HepG2 (cell line): ENCODE measurements at regions not wholly inside any gene's neighbourhood (a gene's known extent, or its start where the extent isn't known, plus 50 kb on each side); places are given as distances from the start of the nearest gene placed in this dataset.

Experiments
- ATAC-seq: fragments of 200-7000 bp; cut with Tn5 transposase; 3 replicates; pipeline ENCODE4 v1.9.1; 2020; ENCODE audit warnings: mild to moderate bottlenecking, moderate library complexity
- BruUV-seq: library from RNA; stranded (reverse); fragments of 400-500 nt; replicated peaks from 2 replicates; lab custom pipeline; 2021; lab: Mats Ljungman, UMichigan
- CTCF ChIA-PET: fragments of 300-600 bp; formaldehyde crosslinking; extraction: SDS; loops from one replicate; lab custom pipeline; 2021; ENCODE audit warnings: low total read pairs, inconsistent platforms, low intra/inter-chr PET ratio; lab: Yijun Ruan, JAX
- POLR2A ChIA-PET: fragments of 350-600 bp; sonication (Branson Sonifier 250); formaldehyde crosslinking; loops from one replicate; lab custom pipeline; 2020; ENCODE audit warnings: antibody characterized with exemption, inconsistent platforms; lab: Yijun Ruan, JAX
- DNase-seq: peaks from one replicate; pipeline ENCODE4 v3.0.0-alpha.2; 2015; ENCODE audit warnings: low spot score
- FAIRE-seq: peaks from 3 replicates; lab custom pipeline; 2011; peaks lifted over from hg19 to GRCh38; lab: Jason Lieb, UNC
- H2AFZ ChIP-seq: one replicate; pipeline ENCODE4 v1.6.1; 2011; ENCODE audit warnings: low read length, inconsistent platforms
- H3K27ac ChIP-seq: fragments of 300-600 bp; 3 replicates; pipeline ENCODE4 v1.8.0; 2011; ENCODE audit warnings: mixed run types, mild to moderate bottlenecking, mixed read lengths, low read length, inconsistent platforms; ENCODE audit not compliant: insufficient read depth; ENCODE audit errors: extremely low read length
- H3K27me3 ChIP-seq, 2 experiments: fragments of 200-600 bp in 1 of 2; 2 replicates in 1 of 2; 3 replicates in 1 of 2; pipeline versions ENCODE4 v1.6.0 to v1.8.0; 2011; ENCODE audit warnings: low read length in 2 of 2, mild to moderate bottlenecking in 2 of 2, moderate library complexity in 2 of 2, inconsistent platforms in 1 of 2; ENCODE audit not compliant: insufficient read depth in 2 of 2, control insufficient read depth in 1 of 2
- H3K36me3 ChIP-seq, 2 experiments: fragments of 200-600 bp in 1 of 2; replicated peaks in 1 of 2; 2 replicates in 1 of 2; 3 replicates in 1 of 2; pipeline versions ENCODE4 v1.5.1 to v1.8.0; 2011; ENCODE audit warnings: low read length in 2 of 2, inconsistent platforms in 1 of 2; ENCODE audit not compliant: insufficient read depth in 2 of 2, control insufficient read depth in 1 of 2
- H3K4me1 ChIP-seq: 2 replicates; pipeline ENCODE4 v1.5.1; 2012; ENCODE audit warnings: low read length, inconsistent platforms; ENCODE audit not compliant: insufficient read depth
- H3K4me2 ChIP-seq: 2 replicates; pipeline ENCODE4 v1.6.0; 2011; ENCODE audit warnings: low read depth, low read length, inconsistent platforms
- H3K4me3 ChIP-seq, 3 experiments: fragments of 200-600 bp in 1 of 3; sonication (generic), shearing (Covaris generic) in 1 of 3; replicated peaks in 1 of 3; 2 replicates each; pipeline ENCODE4 v1.5.1; 2011 to 2016; ENCODE audit warnings: low read length in 3 of 3, inconsistent platforms in 2 of 3, low read depth in 2 of 3, mild to moderate bottlenecking in 2 of 3, control low read depth in 1 of 3, mixed read lengths in 1 of 3; ENCODE audit not compliant: insufficient read depth in 1 of 3
- H3K79me2 ChIP-seq: one replicate; pipeline ENCODE4 v1.6.1; 2011; ENCODE audit warnings: low read length, inconsistent platforms; ENCODE audit not compliant: insufficient read depth
- H3K9ac ChIP-seq: 2 replicates; pipeline ENCODE4 v1.6.0; 2011; ENCODE audit warnings: mild to moderate bottlenecking, low read depth, low read length, inconsistent platforms; ENCODE audit not compliant: insufficient read depth
- H3K9me3 ChIP-seq: 2 replicates; pipeline ENCODE4 v1.5.1; 2012; ENCODE audit warnings: mild to moderate bottlenecking, low read length
- H4K20me1 ChIP-seq: 2 replicates; pipeline ENCODE4 v1.6.0; 2011; ENCODE audit warnings: inconsistent platforms, mild to moderate bottlenecking, low read length, moderate library complexity; ENCODE audit not compliant: insufficient read depth
- NFIB ChIP-seq: sonication (generic); formaldehyde crosslinking; IDR thresholded peaks from 2 replicates; pipeline ENCODE4 v1.9.0; 2021; ENCODE audit warnings: missing genetic modification reagents, mild to moderate bottlenecking, borderline replicate concordance
- ZNF547 ChIP-seq: sonication (generic); formaldehyde crosslinking; IDR thresholded peaks from 2 replicates; pipeline ENCODE4 v1.5.1; 2020; ENCODE audit warnings: mild to moderate bottlenecking, missing genetic modification reagents
- whole genome bisulfite sequencing: methylation state at CpG from one replicate; pipeline ENCODE4 v1.1.6; 2017; ENCODE audit warnings: low lambda C conversion rate; 5-methylcytosine and 5-hydroxymethylcytosine counted together
- in situ Hi-C: cut with HindIII; loops from 2 replicates; pipeline ENCODE4 v1.10.0; 2017; ENCODE audit warnings: low pct_unique_long_range_greater_than_20kb; ENCODE audit not compliant: extremely low pct_ligation_motif_present
- intact Hi-C: fragments of 100-400 bp; cut with micrococcal nuclease; formaldehyde crosslinking; loops from one replicate; pipeline ENCODE4 v1.10.0; 2022; ENCODE audit not compliant: unreplicated experiment
- TF ChIP-seq, protein P1 (sequence below): sonication (generic); formaldehyde crosslinking; IDR thresholded peaks from 2 replicates; pipeline ENCODE4 v1.9.0; 2021; ENCODE audit warnings: missing genetic modification reagents, borderline replicate concordance
- TF ChIP-seq, protein P2 (sequence below): sonication (generic); formaldehyde crosslinking; IDR thresholded peaks from 2 replicates; pipeline ENCODE4 v1.8.1; 2023; ENCODE audit warnings: mild to moderate bottlenecking, missing genetic modification reagents
- TF ChIP-seq, protein P3 (sequence below): sonication (generic); formaldehyde crosslinking; IDR thresholded peaks from 2 replicates; pipeline ENCODE4 v1.5.1; 2020; ENCODE audit warnings: mild to moderate bottlenecking, missing genetic modification reagents, borderline replicate concordance

DNA sequence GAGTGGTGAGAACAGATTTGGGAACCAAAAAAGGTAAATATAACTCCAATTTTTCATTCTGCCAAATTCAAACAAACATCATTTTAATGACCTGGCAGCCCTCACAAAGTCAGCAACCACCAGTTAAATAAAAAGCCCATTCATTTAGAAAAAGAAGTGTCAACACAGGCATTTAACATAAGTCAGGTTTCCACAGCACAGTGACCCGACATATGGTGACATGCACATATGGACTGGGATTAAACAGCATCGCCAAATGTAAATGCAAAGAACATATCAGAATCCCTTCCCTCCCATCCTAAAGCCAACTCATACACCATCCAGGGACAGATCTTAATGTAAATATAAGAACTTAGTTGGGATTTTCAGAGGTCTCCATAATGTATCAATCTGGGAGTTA, 293.2 kb downstream of the FGFR2 start:
- no peak overlapping the region for H2AFZ ChIP-seq
- no peak overlapping the region for H3K9ac ChIP-seq
- H3K27ac ChIP-seq: no peak overlapping the region
- H3K9me3 ChIP-seq: no peaks in the 10 kb centered on the region
- DNase-seq (no peak), FAIRE-seq (no peak), ATAC-seq (no peak)
- peaks cover 11% of the 10 kb centered on the region; the same call in 1 of the 2 replicates for H3K4me1 ChIP-seq
- no peak overlapping the region for H3K4me2 ChIP-seq
- no peaks in the 10 kb centered on the region for H4K20me1 ChIP-seq
- TF ChIP-seq ZNF547 (no peak), NFIB (no peak)
- TF ChIP-seq, protein P1, sequence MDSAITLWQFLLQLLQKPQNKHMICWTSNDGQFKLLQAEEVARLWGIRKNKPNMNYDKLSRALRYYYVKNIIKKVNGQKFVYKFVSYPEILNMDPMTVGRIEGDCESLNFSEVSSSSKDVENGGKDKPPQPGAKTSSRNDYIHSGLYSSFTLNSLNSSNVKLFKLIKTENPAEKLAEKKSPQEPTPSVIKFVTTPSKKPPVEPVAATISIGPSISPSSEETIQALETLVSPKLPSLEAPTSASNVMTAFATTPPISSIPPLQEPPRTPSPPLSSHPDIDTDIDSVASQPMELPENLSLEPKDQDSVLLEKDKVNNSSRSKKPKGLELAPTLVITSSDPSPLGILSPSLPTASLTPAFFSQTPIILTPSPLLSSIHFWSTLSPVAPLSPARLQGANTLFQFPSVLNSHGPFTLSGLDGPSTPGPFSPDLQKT (CRISPR knock-in tag): no peak
- TF ChIP-seq, protein P2, sequence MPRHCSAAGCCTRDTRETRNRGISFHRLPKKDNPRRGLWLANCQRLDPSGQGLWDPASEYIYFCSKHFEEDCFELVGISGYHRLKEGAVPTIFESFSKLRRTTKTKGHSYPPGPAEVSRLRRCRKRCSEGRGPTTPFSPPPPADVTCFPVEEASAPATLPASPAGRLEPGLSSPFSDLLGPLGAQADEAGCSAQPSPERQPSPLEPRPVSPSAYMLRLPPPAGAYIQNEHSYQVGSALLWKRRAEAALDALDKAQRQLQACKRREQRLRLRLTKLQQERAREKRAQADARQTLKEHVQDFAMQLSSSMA (CRISPR knock-in tag): no peak
- TF ChIP-seq, protein P3, sequence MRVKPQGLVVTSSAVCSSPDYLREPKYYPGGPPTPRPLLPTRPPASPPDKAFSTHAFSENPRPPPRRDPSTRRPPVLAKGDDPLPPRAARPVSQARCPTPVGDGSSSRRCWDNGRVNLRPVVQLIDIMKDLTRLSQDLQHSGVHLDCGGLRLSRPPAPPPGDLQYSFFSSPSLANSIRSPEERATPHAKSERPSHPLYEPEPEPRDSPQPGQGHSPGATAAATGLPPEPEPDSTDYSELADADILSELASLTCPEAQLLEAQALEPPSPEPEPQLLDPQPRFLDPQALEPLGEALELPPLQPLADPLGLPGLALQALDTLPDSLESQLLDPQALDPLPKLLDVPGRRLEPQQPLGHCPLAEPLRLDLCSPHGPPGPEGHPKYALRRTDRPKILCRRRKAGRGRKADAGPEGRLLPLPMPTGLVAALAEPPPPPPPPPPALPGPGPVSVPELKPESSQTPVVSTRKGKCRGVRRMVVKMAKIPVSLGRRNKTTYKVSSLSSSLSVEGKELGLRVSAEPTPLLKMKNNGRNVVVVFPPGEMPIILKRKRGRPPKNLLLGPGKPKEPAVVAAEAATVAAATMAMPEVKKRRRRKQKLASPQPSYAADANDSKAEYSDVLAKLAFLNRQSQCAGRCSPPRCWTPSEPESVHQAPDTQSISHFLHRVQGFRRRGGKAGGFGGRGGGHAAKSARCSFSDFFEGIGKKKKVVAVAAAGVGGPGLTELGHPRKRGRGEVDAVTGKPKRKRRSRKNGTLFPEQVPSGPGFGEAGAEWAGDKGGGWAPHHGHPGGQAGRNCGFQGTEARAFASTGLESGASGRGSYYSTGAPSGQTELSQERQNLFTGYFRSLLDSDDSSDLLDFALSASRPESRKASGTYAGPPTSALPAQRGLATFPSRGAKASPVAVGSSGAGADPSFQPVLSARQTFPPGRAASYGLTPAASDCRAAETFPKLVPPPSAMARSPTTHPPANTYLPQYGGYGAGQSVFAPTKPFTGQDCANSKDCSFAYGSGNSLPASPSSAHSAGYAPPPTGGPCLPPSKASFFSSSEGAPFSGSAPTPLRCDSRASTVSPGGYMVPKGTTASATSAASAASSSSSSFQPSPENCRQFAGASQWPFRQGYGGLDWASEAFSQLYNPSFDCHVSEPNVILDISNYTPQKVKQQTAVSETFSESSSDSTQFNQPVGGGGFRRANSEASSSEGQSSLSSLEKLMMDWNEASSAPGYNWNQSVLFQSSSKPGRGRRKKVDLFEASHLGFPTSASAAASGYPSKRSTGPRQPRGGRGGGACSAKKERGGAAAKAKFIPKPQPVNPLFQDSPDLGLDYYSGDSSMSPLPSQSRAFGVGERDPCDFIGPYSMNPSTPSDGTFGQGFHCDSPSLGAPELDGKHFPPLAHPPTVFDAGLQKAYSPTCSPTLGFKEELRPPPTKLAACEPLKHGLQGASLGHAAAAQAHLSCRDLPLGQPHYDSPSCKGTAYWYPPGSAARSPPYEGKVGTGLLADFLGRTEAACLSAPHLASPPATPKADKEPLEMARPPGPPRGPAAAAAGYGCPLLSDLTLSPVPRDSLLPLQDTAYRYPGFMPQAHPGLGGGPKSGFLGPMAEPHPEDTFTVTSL (CRISPR knock-in tag): no peak
- intact Hi-C loops: no loop called here
- peaks cover 0 to 6% of the 10 kb centered on the region in 2 experiments; a peak in 2 of 5 replicates for H3K27me3 ChIP-seq
- no peak overlapping the region for H3K4me3 ChIP-seq
- ChIA-PET CTCF (no interaction called here), POLR2A (no interaction called here)
- 36% methylated on average over 2 of the region's 2 CpGs for WGBS
- H3K79me2 ChIP-seq: no peaks in the 10 kb centered on the region
- in situ Hi-C loops: no loop called here
- H3K36me3 ChIP-seq: no peaks in the 10 kb centered on the region
- BruUV-seq: no TSS peak
